GM18511 (cell line): ENCODE measurements at regions not wholly inside any gene's neighbourhood (a gene's known extent, or its start where the extent isn't known, plus 50 kb on each side); places are given as distances from the start of the nearest gene placed in this dataset.

Source experiments
- ATAC-seq: cut with Tn5 transposase; IDR thresholded peaks from one replicate; pipeline ENCODE4 v1.9.1; 2021; ENCODE audit warnings: mild to moderate bottlenecking, moderate library complexity; ENCODE audit not compliant: unreplicated experiment

GRCh38 chr4:11271263-11271662, 157.4 kb downstream of the HS3ST1 start:
- ATAC-seq, result no peak

GRCh38 chr4:11268149-11268548, 160.5 kb downstream of the HS3ST1 start:
- ATAC-seq, result no peak

- ATAC-seq, result no peak
Observed at GRCh38 chr4:11264841-11265240, 163.9 kb downstream of the HS3ST1 start.

GRCh38 chr4:11264346-11264745, 164.3 kb downstream of the HS3ST1 start:
- ATAC-seq, result no peak

- no peak for ATAC-seq
Observed at GRCh38 chr4:11263208-11263607, 165.5 kb downstream of the HS3ST1 start.

DNA sequence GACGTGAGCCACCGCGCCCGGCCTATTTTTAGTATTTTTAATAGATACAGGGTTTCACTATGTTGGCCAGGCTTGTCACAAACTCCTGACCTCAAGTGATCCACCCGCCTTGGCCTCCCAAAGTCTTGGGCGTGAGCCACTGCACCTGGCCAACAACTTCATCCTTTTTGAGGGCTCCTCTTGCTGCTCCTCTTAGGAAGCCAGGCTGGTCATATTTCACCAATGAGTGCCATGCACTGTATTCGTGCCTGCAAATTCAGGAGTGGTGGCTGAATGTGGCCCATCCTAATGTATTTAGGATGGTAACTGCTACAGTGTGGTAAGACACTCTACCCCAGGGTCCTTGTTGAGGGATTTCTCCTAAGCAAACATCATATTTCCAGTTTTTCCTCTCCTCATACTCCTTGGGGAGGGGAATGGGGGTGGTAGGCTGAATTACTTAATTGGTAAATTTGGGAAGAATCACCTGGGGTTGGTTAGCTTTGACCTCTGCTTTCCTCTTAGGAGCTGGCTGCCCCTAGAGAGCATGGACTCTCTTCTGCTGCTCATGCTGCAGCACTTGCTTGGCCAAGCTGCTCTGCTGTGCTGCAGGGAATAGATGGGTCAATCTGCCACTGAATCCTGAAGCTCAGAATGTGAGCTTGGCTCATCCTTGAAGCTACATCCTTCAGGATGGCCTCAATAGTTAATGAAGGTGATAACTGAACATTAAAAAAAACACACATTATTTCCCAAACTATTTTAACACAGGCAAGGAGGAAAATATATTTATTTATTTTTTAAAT, 167.4 kb downstream of the HS3ST1 start:
- ATAC-seq, result no peak

DNA sequence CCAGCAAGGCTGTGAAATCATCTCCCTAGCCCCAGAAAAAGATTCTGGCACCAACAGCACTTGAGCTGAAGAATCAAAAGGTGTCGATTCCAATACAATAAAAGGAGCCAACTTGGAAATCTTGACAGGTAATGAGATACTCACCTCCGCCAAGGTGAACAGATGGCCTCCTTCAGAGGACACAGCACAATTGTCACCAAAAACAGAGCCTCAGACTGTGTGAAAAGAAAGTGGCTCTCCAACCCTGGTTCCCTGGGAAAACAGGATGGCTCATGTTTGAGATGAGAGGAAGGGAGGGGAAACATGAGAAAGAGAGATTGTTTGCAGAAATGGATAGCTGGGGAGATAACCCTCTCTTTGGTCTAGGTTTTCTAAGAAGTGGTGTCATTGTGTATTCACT, 168.9 kb downstream of the HS3ST1 start:
- ATAC-seq, result no peak

DNA sequence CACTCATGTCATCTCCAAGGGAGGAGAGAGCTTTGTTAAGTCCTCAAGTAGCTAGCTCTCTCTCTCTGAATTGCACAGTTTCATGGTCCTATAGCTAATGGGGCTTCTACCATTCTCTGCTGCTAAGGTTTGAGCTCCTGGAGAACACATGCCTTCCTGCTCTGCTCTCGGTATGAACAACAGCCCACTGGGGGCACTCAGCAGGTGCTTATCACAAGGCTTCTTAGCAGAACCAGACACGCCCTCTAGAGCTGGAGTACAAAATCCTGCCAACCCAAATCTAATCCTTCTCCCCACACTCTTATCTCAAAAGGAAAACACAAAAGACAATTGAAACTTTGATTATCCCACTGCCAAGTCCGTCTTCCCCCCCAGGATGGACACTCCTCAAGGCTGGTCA, 176.5 kb downstream of the HS3ST1 start:
- no peak for ATAC-seq

DNA sequence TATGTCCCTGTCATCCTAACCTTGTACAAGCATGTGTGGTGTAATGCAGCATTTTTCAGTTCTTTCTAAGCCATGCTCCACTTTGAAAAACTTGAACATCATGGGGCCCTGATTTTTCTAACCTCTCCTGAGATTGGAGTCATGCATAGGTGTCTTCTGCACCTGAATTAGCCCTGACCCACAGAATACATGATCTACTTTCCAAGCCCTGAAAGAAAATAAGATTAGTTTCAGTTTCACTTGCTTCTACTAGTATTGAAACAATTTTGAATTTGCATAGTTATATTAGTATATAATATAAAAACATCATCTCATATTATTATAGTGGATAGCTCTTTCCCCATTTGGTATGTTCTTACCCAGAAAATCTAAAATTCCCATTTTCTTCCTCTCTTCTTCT, 178.2 kb downstream of the HS3ST1 start:
- ATAC-seq, result no peak

GRCh38 chr4:11232015-11232414, 196.7 kb downstream of the HS3ST1 start:
- no peak for ATAC-seq

DNA sequence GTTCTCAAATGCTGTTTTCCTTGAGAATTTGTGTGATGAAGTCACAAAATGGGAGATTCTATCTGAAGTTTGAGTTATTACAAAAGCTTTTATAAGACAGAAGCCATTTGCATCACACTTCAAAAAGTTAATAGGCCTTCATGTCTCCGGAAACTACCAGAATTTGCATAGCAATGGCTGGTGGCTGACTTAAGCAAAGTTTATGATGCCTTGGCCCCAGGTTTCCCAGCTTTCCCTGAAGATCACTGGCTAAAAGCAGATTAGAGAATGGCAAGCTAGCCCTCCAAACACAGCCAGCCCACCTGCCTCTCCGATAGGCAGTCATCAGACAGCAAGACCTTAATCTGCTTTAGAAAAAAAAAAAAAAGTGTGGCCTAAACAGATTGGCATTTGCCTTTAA, 197.8 kb downstream of the HS3ST1 start:
- no peak for ATAC-seq

DNA sequence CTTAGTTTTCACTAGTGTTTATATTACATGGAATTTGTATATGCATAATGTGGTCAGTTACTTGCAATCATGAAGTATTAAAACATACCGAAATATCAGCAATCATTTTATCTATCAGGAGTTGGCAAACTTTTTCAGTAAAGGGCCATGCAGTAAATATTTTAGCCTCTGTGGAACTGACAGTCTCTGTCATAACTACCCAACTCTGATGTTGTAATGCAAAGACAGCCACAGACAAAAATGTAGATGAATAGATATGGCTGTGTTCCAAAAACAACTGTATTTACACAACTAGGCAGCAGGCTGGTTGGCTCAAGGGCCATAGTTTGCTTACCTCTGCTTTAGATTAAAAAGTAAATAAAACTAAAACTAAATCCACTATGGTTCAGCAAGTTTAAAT, 200.2 kb downstream of the HS3ST1 start:
- no peak for ATAC-seq

DNA sequence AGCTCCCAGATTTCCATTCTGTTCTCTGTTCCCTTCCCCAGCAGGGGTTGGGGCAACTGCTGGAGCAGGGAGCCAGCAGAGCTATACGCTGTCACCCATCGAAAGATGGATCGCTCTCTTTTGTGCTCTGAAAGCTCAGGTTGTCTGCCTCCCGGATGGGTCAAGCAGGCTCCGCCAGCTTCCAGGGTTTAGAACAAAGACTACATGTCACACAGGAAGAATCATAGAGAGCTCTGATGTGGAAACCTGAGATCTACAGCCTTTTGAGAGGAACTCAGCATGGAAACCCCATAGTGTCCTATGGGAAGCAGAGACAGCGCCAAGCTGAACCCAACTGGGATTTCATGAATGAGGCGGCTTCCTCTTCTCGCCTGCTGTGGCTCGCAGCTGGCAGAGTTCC, 205.4 kb downstream of the HS3ST1 start:
- ATAC-seq, result no peak

DNA sequence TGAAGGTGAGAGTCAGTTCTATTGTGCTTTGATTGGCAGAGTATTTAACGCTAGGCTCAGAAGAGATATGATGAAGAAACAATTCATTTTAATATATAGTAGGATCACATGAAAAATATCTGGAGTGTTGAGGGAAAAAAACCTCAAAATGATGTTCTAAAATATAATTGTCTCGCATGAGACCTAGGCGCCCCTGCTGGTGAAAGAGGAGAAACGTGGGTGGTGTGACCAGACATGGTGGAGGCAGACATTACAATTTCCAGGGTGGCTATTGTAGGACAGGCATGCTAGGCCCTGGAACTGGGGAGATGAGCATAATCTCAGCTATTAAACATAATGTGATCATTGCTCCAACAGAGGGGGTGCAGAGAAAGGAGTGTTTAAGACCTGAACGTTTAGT, 210.0 kb downstream of the HS3ST1 start:
- no peak for ATAC-seq

DNA sequence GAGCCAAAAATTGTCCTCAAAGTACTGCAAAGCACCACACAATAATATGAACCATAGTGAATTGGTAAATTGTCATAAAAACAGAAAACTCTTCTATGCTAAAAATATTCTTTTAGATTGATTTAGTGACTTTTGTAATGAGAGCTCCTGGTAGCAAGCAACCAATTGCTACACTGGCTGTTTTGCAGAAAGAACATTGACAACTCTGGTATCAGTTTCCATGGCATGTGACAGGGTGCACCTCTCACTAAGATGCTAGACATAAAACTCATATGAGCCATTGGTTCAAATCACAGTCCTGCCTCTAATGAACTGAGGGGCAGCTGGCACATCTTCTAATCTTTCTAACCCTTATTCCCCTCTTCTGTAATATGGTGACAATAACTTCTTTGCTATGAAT, 212.2 kb downstream of the HS3ST1 start:
- no peak for ATAC-seq

- ATAC-seq, result no peak
Observed at GRCh38 chr4:11214281-11214680, 214.4 kb downstream of the HS3ST1 start.

DNA sequence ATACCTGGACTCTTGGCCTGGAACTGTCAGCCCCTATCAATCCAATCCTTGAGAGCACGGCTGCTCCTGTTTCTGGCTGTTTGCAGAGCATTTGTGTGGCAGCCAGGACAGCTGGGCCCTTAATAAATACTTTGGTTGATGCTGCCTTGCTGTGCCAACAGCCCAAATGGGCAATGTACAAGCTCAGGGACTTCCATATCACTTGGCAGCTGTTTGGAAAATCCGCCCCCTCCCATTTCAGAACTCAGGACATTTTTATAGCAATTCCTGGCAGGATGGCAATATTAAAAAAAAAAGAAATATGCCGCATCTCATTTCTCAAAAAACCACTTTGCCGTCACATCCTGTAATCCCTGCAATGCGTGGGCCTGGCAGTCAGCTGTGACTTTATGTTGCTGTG, 218.9 kb downstream of the HS3ST1 start:
- no peak for ATAC-seq

DNA sequence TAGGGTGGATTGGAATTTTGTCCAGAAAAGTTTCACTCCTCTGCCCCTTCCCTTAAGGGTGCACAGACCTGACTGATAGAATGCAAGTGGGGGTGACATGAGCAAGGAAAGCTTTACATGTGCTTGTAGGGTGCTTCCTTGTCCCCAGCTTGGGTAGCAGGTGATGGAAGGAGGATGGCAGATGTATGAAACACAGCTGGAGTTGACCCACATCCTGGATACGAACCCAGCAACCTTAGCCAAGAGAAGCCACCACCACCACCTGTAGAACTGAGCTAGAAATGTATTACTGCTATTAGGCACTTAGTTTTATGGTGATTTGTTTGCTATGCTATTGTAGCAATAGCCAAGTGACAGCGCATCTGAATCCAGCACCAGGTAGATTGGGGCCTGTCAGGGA, 227.4 kb downstream of the HS3ST1 start:
- ATAC-seq, result no peak

- ATAC-seq, result no peak
Observed at GRCh38 chr4:11198516-11199305, 230.0 kb downstream of the HS3ST1 start.

GRCh38 chr4:11197631-11198341, 230.9 kb downstream of the HS3ST1 start:
- no peak for ATAC-seq

DNA sequence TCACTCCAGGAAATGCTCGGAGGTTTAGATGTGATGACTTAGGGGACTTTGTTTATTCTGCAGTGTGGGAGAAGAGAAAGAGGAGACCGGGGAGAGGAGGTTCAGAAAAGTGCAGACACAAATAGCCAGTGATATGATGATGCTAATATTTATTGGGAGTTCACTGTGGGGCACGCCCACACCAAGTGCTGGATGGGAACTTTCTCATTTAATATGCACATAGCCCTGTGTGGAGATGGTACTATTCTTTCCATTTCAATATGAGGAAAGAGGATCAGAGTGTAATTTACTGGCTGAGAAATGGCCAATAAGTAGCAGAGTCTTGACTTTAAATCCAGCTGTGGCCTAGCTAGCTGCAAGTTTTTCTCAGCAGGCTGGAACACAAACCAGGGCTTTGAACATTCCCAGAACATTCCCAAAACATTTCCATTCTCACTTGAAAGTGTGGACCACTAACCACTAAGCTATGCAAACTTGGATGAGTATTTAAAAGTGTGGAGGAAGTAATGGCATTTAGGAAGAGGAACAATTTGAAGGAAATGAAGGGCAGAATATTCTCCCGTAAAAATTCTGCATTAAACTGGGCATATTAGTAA, 231.7 kb downstream of the HS3ST1 start:
- no peak for ATAC-seq
